Adrenal gland (tissue), 9 donors: ENCODE measurements at regions not wholly inside any gene's neighbourhood (a gene's known extent, or its start where the extent isn't known, plus 50 kb on each side); places are given as distances from the start of the nearest gene placed in this dataset.

ENCODE experiments used
- DNase-seq, 7 donors: peaks; one replicate each; pipeline ENCODE4 v3.0.0-alpha.2; 2019 to 2020
- H3K27ac ChIP-seq, 5 donors: fragments of 200-600 bp; sonication (generic) in 4 of 5; 1 replicate in 3 of 5; 2 replicates in 2 of 5; pipeline versions ENCODE4 v1.5.1 to v1.8.0; 2016 to 2020; ENCODE audit warnings: mild to moderate bottlenecking in 1 of 5
- H3K27me3 ChIP-seq: fragments of 200-600 bp; 2 replicates; pipeline ENCODE4 v1.8.0; 2021
- H3K36me3 ChIP-seq, 2 donors: fragments of 200-600 bp; replicated peaks in 1 of 2; 1 replicate in 1 of 2; 2 replicates in 1 of 2; pipeline versions ENCODE4 v1.5.1 to v1.8.0; 2018 to 2022
- H3K4me1 ChIP-seq, 2 donors: fragments of 200-600 bp; replicated peaks in 1 of 2; 1 replicate in 1 of 2; 2 replicates in 1 of 2; pipeline versions ENCODE4 v1.5.1 to v1.8.0; 2018 to 2021
- H3K4me3 ChIP-seq, 4 donors: fragments of 200-600 bp; sonication (generic) in 3 of 4; one replicate each; pipeline ENCODE4 v1.5.1; 2016 to 2018
- H3K9me3 ChIP-seq, 3 donors: fragments of 200-600 bp; sonication (generic) in 1 of 3; replicated peaks in 1 of 3; 1 replicate in 2 of 3; 2 replicates in 1 of 3; pipeline versions ENCODE4 v1.5.1 to v1.8.0; 2016 to 2021
- CTCF ChIP-seq, 6 experiments: fragments of 450-650 bp in 4 of 6; fragments of 200-600 bp in 2 of 6; sonication (generic) in 1 of 6; IDR thresholded peaks; 1 replicate in 5 of 6; 2 replicates in 1 of 6; pipeline versions ENCODE4 v1.5.1 to v1.8.0; 2016 to 2021; ENCODE audit warnings: antibody characterized with exemption in 6 of 6, mild to moderate bottlenecking in 2 of 6, moderate library complexity in 1 of 6
- POLR2A ChIP-seq, 2 donors: fragments of 450-650 bp; IDR thresholded peaks; one replicate each; pipeline ENCODE4 v1.6.1; 2017; ENCODE audit warnings: antibody characterized with exemption in 2 of 2, mild to moderate bottlenecking in 2 of 2, moderate library complexity in 1 of 2
- WGBS, 4 donors: extraction: QIAGEN DNeasy Blood & Tissue Kit in 2 of 4; methylation state at CpG; one replicate each; pipeline versions ENCODE4 v1.1.5 to v1.1.7; 2013 to 2017; 5-methylcytosine and 5-hydroxymethylcytosine counted together
- intact Hi-C, 2 donors: fragments of 100-400 bp; cut with DNase I; formaldehyde crosslinking; loops; one replicate each; pipeline versions ENCODE4 v1.14.1 to v1.15.0; 2022 to 2023
- donor health status: healthy with polysubstance abuse.
- donor health status: Bipolar disorder and iron deficiency.
- donor health status: DM: yes; HTN: yes; CAD: no.
- donor health status: DM: no; HTN: no; CAD: no.
- donor health status: DM: no; HTN: no; CAD: no.

- intact Hi-C loops = no loop called here
- no peaks in the 10 kb centered on the region for H3K9me3 ChIP-seq
- no peak overlapping the region for H3K27ac ChIP-seq
- DNase-seq = no peak
- no peaks in the 10 kb centered on the region for H3K36me3 ChIP-seq
- no peaks in the 10 kb centered on the region for H3K4me1 ChIP-seq
- no peak for TF ChIP-seq POLR2A (IDR thresholded peaks at IDR 0.05)
- no peak for TF ChIP-seq CTCF (IDR thresholded peaks at IDR 0.05)
- H3K4me3 ChIP-seq = no peak overlapping the region
- H3K27me3 ChIP-seq = no peaks in the 10 kb centered on the region
Observed at GRCh38 chr5:27578279-27578678, 539.9 kb upstream of the CDH9 start.

- no peaks in the 10 kb centered on the region for H3K4me1 ChIP-seq
- H3K36me3 ChIP-seq = no peaks in the 10 kb centered on the region
- WGBS, 4 donors = 72 to 79% (median 75%) methylated on average over 4 of the region's 4 CpGs
- intact Hi-C loops = no loop called here
- H3K27me3 ChIP-seq = no peaks in the 10 kb centered on the region
- TF ChIP-seq POLR2A (IDR thresholded peaks at IDR 0.05) = no peak
- TF ChIP-seq CTCF (IDR thresholded peaks at IDR 0.05) = no peak
- DNase-seq = no peak
- H3K27ac ChIP-seq = no peak overlapping the region
- H3K4me3 ChIP-seq = no peak overlapping the region
- no peaks in the 10 kb centered on the region for H3K9me3 ChIP-seq
Observed at GRCh38 chr5:27571681-27572080, 533.3 kb upstream of the CDH9 start.

- Histone ChIP-seq H3K27ac (no peak overlapping the region), H3K9me3 (no peaks in the 10 kb centered on the region), H3K4me1 (no peaks in the 10 kb centered on the region), H3K36me3 (no peaks in the 10 kb centered on the region), H3K4me3 (no peak overlapping the region), H3K27me3 (no peaks in the 10 kb centered on the region)
- intact Hi-C loops = no loop called here
- DNase-seq = no peak
- TF ChIP-seq POLR2A (IDR thresholded peaks at IDR 0.05) (no peak), CTCF (IDR thresholded peaks at IDR 0.05) (no peak)
- WGBS, 4 donors = 43 to 64% (median 54%) methylated on average over 2 of the region's 2 CpGs
Observed at GRCh38 chr5:27568811-27569210, 530.4 kb upstream of the CDH9 start.

GRCh38 chr5:27561408-27561807 is 523.0 kb upstream of the CDH9 start:
- H3K36me3 ChIP-seq = no peaks in the 10 kb centered on the region
- no peak overlapping the region for H3K27ac ChIP-seq
- intact Hi-C loops = no loop called here
- no peaks in the 10 kb centered on the region for H3K27me3 ChIP-seq
- DNase-seq = no peak
- TF ChIP-seq POLR2A (IDR thresholded peaks at IDR 0.05) (no peak), CTCF (IDR thresholded peaks at IDR 0.05) (no peak)
- no peak overlapping the region for H3K4me3 ChIP-seq
- H3K9me3 ChIP-seq = no peaks in the 10 kb centered on the region
- H3K4me1 ChIP-seq = no peaks in the 10 kb centered on the region
- 89 to 92% (median 91%) methylated on average over 15 to 16 of the region's 16 CpGs for WGBS, 4 donors
